ENCODE measurements at regions not wholly inside any gene's neighbourhood (a gene's known extent, or its start where the extent isn't known, plus 50 kb on each side); places are given as distances from the start of the nearest gene placed in this dataset.

- no peak for ATAC-seq
- ChIA-PET CTCF (ENCODE audit: low intra/inter-chr PET ratio, low total read pairs) (no interaction called here), POLR2A (no interaction called here)
- H3K9me3 ChIP-seq (ENCODE audit: low read length), result no peaks in the 10 kb centered on the region
- H3K36me3 ChIP-seq (replicated peaks in 1 of 2; ENCODE audit: control insufficient read depth in 1 of 2, insufficient read depth in 2 of 2, low read length in 2 of 2), result no peaks in the 10 kb centered on the region
- in situ Hi-C loops (cut with HindIII; ENCODE audit: extremely low pct_ligation_motif_present, low pct_unique_long_range_greater_than_20kb) (loop anchor here (25.0 kb wide), 1 partner anchor 194 kb away; no protein-coding TSS in a partner anchor), intact Hi-C loops (cut with micrococcal nuclease; ENCODE audit: unreplicated experiment) (no loop called here)
- DNase-seq (ENCODE audit: low spot score), result no peak
- no peak overlapping the region for H3K27ac ChIP-seq (ENCODE audit: extremely low read length, insufficient read depth, low read length)
- WGBS (ENCODE audit: low lambda C conversion rate), result 97% methylated on average over 2 of the region's 2 CpGs
- FAIRE-seq, result no peak
- no peak overlapping the region for H2AFZ ChIP-seq (ENCODE audit: low read length)
- BruUV-seq (replicated peaks), result no TSS peak
- no peaks in the 10 kb centered on the region for H3K27me3 ChIP-seq (ENCODE audit: control insufficient read depth in 1 of 2, insufficient read depth in 2 of 2, low read length in 2 of 2)
- H3K4me1 ChIP-seq (ENCODE audit: insufficient read depth, low read length), result peaks cover 51% of the 10 kb centered on the region
- H3K4me3 ChIP-seq (replicated peaks in 1 of 3; ENCODE audit: insufficient read depth in 1 of 3, low read depth in 2 of 3, low read length in 3 of 3), result no peak overlapping the region
- no peak overlapping the region for H3K4me2 ChIP-seq (ENCODE audit: low read depth, low read length)
- no peaks in the 10 kb centered on the region for H4K20me1 ChIP-seq (ENCODE audit: insufficient read depth, low read length)
- no peak overlapping the region for H3K9ac ChIP-seq (ENCODE audit: insufficient read depth, low read depth, low read length)
- TF ChIP-seq SMAD9 (CRISPR knock-in tag; IDR thresholded peaks at IDR 0.05), result no peak
- TF ChIP-seq ATF4 (CRISPR knock-in tag; IDR thresholded peaks at IDR 0.05), result 0 out of 4 replicates have a peak, but pooled peaks of 1 of the 2 experiments have one; percentile 18
- H3K79me2 ChIP-seq (ENCODE audit: insufficient read depth, low read length), result no peaks in the 10 kb centered on the region
These were observed 96.3 kb upstream of the FOXN2 start for GRCh38 chr2:48218169-48218568.

DNA sequence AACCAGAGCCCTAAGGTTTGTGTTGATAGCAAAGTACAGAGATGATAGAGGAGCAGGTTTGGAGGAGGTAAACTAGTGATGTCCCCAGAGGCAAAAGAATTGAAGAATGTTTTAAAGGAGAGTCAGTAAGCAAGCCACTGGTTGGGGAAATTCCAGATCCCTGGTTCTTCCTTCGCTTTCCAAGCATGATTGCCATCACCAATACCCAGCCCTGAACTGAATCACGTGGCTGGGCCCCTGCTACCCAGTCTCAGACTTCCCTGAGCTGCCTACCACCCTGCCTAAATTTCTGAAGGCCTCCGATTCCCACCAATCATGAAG is 95.3 kb upstream of the FOXN2 start:
- Histone ChIP-seq H3K4me1 (ENCODE audit: insufficient read depth, low read length) (peaks cover 60% of the 10 kb centered on the region), H3K9me3 (ENCODE audit: low read length) (no peaks in the 10 kb centered on the region), H2AFZ (ENCODE audit: low read length) (no peak overlapping the region), H4K20me1 (ENCODE audit: insufficient read depth, low read length) (no peaks in the 10 kb centered on the region), H3K36me3 (replicated peaks in 1 of 2; ENCODE audit: control insufficient read depth in 1 of 2, insufficient read depth in 2 of 2, low read length in 2 of 2) (no peaks in the 10 kb centered on the region), H3K4me2 (ENCODE audit: low read depth, low read length) (peak overlapping the region; percentile 65), H3K79me2 (ENCODE audit: insufficient read depth, low read length) (no peaks in the 10 kb centered on the region), H3K27ac (ENCODE audit: extremely low read length, insufficient read depth, low read length) (peak overlapping the region; percentile 81), H3K9ac (ENCODE audit: insufficient read depth, low read depth, low read length) (no peak overlapping the region), H3K4me3 (replicated peaks in 1 of 3; ENCODE audit: insufficient read depth in 1 of 3, low read depth in 2 of 3, low read length in 3 of 3) (no peak overlapping the region), H3K27me3 (ENCODE audit: control insufficient read depth in 1 of 2, insufficient read depth in 2 of 2, low read length in 2 of 2) (no peaks in the 10 kb centered on the region)
- ATAC-seq, result no peak
- CTCF ChIA-PET (ENCODE audit: low intra/inter-chr PET ratio, low total read pairs), result no interaction called here
- no peak for FAIRE-seq
- DNase-seq (ENCODE audit: low spot score), result no peak
- POLR2A ChIA-PET, result interaction anchor here (1.0 to 1.6 kb wide), 3 partner anchors 14 to 126 kb away, joined by 3 to 7 read pairs (median 4); no protein-coding TSS in a partner anchor
- no TSS peak for BruUV-seq (replicated peaks)
- intact Hi-C loops (cut with micrococcal nuclease; ENCODE audit: unreplicated experiment), result no loop called here
- 65% methylated on average over 3 of the region's 3 CpGs for WGBS (ENCODE audit: low lambda C conversion rate)
- in situ Hi-C loops (cut with HindIII; ENCODE audit: extremely low pct_ligation_motif_present, low pct_unique_long_range_greater_than_20kb), result loop anchor here (25.0 kb wide), 1 partner anchor 193 kb away; no protein-coding TSS in a partner anchor
- TF ChIP-seq ZNF652 (CRISPR knock-in tag; IDR thresholded peaks at IDR 0.05; ENCODE audit: borderline replicate concordance, low read depth) (no peak), TBL1XR1 (IDR thresholded peaks at IDR 0.05; ENCODE audit: borderline replicate concordance, low read length, partially characterized antibody) (no peak), SPEN (CRISPR knock-in tag; IDR thresholded peaks at IDR 0.05; ENCODE audit: low read depth) (no peak), KDM5A (IDR thresholded peaks at IDR 0.05; ENCODE audit: borderline replicate concordance, low read length) (no peak), ZNF318 (CRISPR knock-in tag; IDR thresholded peaks at IDR 0.05) (no peak), ZNF784 (CRISPR knock-in tag; IDR thresholded peaks at IDR 0.05; ENCODE audit: borderline replicate concordance) (no peak), SIX4 (CRISPR knock-in tag; IDR thresholded peaks at IDR 0.05) (no peak)
